ENCODE measurements at regions not wholly inside any gene's neighbourhood (a gene's known extent, or its start where the extent isn't known, plus 50 kb on each side); places are given as distances from the start of the nearest gene placed in this dataset.

DNA sequence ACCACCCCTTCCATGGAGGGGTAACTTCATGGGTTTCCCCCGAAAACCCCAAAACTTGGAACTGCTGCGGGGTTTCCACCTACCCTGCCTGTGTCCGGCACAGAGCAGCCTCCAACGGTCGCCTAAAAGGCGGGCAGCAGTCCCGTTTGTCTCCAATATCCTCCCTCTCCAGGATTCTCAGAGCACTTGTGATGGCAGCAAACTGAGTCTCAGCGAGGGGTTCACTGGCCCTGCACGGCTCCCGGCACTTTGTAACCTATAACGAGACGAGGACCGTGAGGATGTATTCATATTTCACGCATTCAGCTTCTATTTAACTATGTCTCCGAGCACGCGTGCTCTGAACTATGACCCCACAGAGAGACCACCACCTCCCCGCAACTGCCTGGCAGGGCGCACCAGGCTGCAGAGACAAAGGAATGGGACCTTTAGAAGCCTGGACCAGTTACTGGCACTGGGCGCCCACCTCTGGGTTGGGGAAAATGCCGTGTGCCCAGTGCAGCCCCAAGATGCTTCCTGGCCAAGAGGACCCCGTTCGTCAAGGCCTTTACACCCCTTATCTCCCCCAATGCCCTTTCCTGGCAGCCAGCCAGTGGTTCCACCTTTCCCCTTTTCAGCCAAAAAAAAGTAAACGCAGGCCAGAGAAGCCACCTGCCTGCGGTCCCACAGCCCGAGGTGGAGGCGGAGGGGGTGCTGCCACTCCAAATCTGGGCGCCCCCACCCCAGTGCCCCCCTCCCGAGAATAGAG lies 173.1 kb upstream of the RTL1 start:
- Histone ChIP-seq H3K9me3 (replicated peaks) (peaks cover 8% of the 10 kb centered on the region), H3K4me1 (peaks cover 9% of the 10 kb centered on the region), H3K4me3 (no peak overlapping the region), H3K27ac (replicated peaks) (no peak overlapping the region), H3K36me3 (no peaks in the 10 kb centered on the region), H3K27me3 (ENCODE audit: low read depth) (peaks cover 93% of the 10 kb centered on the region)
- no peak for DNase-seq
- TF ChIP-seq, protein P1, sequence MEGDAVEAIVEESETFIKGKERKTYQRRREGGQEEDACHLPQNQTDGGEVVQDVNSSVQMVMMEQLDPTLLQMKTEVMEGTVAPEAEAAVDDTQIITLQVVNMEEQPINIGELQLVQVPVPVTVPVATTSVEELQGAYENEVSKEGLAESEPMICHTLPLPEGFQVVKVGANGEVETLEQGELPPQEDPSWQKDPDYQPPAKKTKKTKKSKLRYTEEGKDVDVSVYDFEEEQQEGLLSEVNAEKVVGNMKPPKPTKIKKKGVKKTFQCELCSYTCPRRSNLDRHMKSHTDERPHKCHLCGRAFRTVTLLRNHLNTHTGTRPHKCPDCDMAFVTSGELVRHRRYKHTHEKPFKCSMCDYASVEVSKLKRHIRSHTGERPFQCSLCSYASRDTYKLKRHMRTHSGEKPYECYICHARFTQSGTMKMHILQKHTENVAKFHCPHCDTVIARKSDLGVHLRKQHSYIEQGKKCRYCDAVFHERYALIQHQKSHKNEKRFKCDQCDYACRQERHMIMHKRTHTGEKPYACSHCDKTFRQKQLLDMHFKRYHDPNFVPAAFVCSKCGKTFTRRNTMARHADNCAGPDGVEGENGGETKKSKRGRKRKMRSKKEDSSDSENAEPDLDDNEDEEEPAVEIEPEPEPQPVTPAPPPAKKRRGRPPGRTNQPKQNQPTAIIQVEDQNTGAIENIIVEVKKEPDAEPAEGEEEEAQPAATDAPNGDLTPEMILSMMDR (IDR thresholded peaks at IDR 0.05; ENCODE audit: borderline replicate concordance), result no peak
- intact Hi-C loops (cut with micrococcal nuclease), result no loop called here

DNA sequence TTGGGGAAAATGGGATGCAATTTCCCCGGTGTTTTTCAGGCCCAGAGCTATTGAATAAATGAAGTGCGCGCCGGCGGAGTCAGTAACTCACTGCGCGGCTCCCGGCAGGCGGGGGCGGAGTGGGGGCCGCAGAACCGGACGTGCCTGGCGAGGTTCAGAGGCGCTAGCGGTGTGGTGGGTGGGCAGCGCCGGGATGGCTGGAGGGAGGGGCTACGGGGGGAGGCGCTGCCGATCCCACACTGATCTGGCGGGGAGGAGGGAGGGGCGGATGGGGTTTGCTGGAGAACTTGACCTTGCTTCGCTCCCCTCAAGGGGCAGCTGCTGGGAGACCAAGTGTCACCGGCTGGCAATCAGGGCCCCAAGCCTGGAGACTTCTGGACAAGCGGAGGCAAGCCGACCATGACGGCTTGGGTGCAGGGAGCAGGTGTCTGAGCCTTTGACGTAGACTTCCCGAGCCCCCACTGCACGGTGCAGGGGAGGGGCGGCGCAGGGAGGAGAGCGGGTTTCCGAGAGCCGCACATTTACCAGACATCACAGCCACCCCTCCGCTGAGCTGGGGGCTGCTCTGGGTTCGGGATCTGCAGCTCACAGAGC lies 174.1 kb upstream of the RTL1 start:
- Histone ChIP-seq H3K4me3 (peak overlapping the region; percentile 47), H3K4me1 (peaks cover 9% of the 10 kb centered on the region), H3K9me3 (replicated peaks) (peaks cover 11% of the 10 kb centered on the region), H3K27me3 (ENCODE audit: low read depth) (peaks cover 93% of the 10 kb centered on the region), H3K36me3 (no peaks in the 10 kb centered on the region), H3K27ac (replicated peaks) (no peak overlapping the region)
- TF ChIP-seq, protein P1 (IDR thresholded peaks at IDR 0.05; ENCODE audit: borderline replicate concordance), result no peak
- intact Hi-C loops (cut with micrococcal nuclease), result no loop called here
- no peak for DNase-seq

DNA sequence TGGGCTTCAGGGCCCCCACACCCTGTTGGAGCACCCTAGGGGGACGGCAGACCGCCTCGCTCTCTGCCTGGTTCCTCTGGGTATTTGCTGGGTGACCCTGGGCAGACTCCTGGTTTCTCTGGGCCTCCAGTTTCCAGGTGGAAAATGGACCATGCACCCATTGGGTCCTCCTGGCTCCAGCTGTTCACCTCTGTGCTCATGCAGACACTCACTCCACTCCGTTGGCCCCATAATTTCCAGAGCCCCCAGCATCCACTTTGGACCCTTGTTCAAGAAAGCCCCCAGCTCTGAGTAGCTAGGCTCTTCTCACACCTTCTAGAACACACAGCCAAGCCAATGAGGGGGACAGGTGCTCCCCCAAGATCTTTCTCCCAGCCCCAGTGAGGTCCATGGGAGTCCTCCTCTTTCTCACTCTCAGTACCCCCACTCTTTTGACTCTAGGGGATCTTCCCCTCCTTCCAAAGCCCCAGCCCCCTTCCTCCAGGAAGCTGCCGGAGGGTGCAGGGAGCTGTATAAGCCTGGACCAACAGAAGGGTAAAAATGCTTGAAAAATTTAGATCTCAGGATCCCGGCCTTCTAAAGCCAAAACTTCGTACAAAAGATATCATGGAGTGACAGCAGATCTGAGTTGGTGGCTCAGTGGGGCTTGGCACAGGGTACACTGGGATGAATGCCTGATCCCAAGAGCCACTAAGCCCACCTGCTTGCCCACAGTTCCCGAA lies 174.8 kb upstream of the RTL1 start:
- TF ChIP-seq, protein P1 (IDR thresholded peaks at IDR 0.05; ENCODE audit: borderline replicate concordance), result no peak
- no peak overlapping the region for H3K4me3 ChIP-seq
- H3K4me1 ChIP-seq, result peaks cover 9% of the 10 kb centered on the region
- H3K27me3 ChIP-seq (ENCODE audit: low read depth), result peaks cover 92% of the 10 kb centered on the region
- no peaks in the 10 kb centered on the region for H3K36me3 ChIP-seq
- intact Hi-C loops (cut with micrococcal nuclease), result no loop called here
- peaks cover 19% of the 10 kb centered on the region for H3K9me3 ChIP-seq (replicated peaks)
- H3K27ac ChIP-seq (replicated peaks), result no peak overlapping the region
- no peak for DNase-seq

- Histone ChIP-seq H3K27me3 (ENCODE audit: low read depth) (peaks cover 92% of the 10 kb centered on the region), H3K36me3 (no peaks in the 10 kb centered on the region), H3K27ac (replicated peaks) (no peak overlapping the region), H3K4me3 (no peak overlapping the region), H3K4me1 (peaks cover 9% of the 10 kb centered on the region), H3K9me3 (replicated peaks) (peaks cover 23% of the 10 kb centered on the region)
- intact Hi-C loops (cut with micrococcal nuclease), result no loop called here
- no peak for DNase-seq
- TF ChIP-seq, protein P1 (IDR thresholded peaks at IDR 0.05; ENCODE audit: borderline replicate concordance), result no peak
These were observed 175.3 kb upstream of the RTL1 start for GRCh38 chr14:101078892-101079221.

DNA sequence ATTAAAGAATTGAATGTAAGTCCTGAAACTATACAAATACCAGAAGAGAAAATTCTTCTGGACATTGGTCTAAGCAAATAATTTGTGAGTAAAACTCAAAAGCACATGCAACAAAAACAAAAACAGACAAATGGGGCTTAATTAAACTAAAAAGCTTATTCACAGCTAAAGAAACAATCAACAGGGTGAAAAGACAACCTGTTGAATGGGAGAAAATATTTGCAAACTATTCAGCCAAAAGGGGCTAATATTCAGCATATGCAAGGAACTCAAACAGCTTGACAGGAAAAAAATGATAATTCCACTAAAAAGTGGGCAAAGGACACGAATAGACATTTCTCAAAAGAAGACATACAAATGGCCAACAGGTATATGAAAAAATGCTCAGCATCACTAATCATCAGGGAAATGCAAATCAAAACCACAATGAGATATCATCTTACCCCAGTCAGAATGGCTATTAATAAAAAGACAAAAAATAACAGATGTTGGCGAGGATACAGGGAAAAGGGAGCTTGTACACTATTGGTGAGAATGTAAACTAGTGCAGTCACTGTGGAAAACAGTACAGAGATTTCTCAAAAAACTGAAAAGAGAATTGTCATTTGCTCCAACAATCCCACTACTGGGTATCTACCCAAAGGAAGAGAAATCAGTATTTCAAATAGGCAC lies 177.5 kb upstream of the RTL1 start:
- H3K4me3 ChIP-seq, result no peak overlapping the region
- DNase-seq, result no peak
- intact Hi-C loops (cut with micrococcal nuclease), result no loop called here
- peaks cover 23% of the 10 kb centered on the region for H3K9me3 ChIP-seq (replicated peaks)
- H3K4me1 ChIP-seq, result peaks cover 9% of the 10 kb centered on the region
- H3K36me3 ChIP-seq, result no peaks in the 10 kb centered on the region
- TF ChIP-seq, protein P1 (IDR thresholded peaks at IDR 0.05; ENCODE audit: borderline replicate concordance), result no peak
- peaks cover 88% of the 10 kb centered on the region for H3K27me3 ChIP-seq (ENCODE audit: low read depth)
- no peak overlapping the region for H3K27ac ChIP-seq (replicated peaks)
